ENCODE measurements at regions not wholly inside any gene's neighbourhood (a gene's known extent, or its start where the extent isn't known, plus 50 kb on each side); places are given as distances from the start of the nearest gene placed in this dataset.
"Not testable (repeated sequence)": the region's sequence is repeated elsewhere in the genome, so short reads cannot be mapped to it uniquely, and the experiment has no call there.

- no peak for DNase-seq (ENCODE audit: low read depth)
These were observed 537.8 kb upstream of the BRINP1 start for GRCh38 chr9:119907056-119907455.

GRCh38 chr9:119905724-119906123, 536.5 kb upstream of the BRINP1 start:
- DNase-seq (ENCODE audit: low read depth) = no peak

- no peak for DNase-seq (ENCODE audit: low read depth)
These were observed 534.6 kb upstream of the BRINP1 start for GRCh38 chr9:119903851-119904250.

GRCh38 chr9:119902611-119903010, 533.4 kb upstream of the BRINP1 start:
- no peak for DNase-seq (ENCODE audit: low read depth)

GRCh38 chr9:119898316-119898715, 529.1 kb upstream of the BRINP1 start:
- no peak for DNase-seq (ENCODE audit: low read depth)

- no peak for DNase-seq (ENCODE audit: low read depth)
These were observed 515.2 kb upstream of the BRINP1 start for GRCh38 chr9:119884438-119884837.

GRCh38 chr9:119881898-119882297, 512.7 kb upstream of the BRINP1 start:
- no peak for DNase-seq (ENCODE audit: low read depth)

- no peak for DNase-seq (ENCODE audit: low read depth)
These were observed 511.1 kb upstream of the BRINP1 start for GRCh38 chr9:119880361-119880760.

- DNase-seq (ENCODE audit: low read depth) = no peak
These were observed 508.1 kb upstream of the BRINP1 start for GRCh38 chr9:119877306-119877705.

GRCh38 chr9:119873877-119874276, 504.6 kb upstream of the BRINP1 start:
- no peak for DNase-seq (ENCODE audit: low read depth)

- DNase-seq (ENCODE audit: low read depth) = not testable (repeated sequence)
These were observed 501.0 kb upstream of the BRINP1 start for GRCh38 chr9:119870251-119870650.

- DNase-seq (ENCODE audit: low read depth) = no peak
These were observed 499.5 kb upstream of the BRINP1 start for GRCh38 chr9:119868694-119869093.

- no peak for DNase-seq (ENCODE audit: low read depth)
These were observed 492.6 kb upstream of the BRINP1 start for GRCh38 chr9:119861842-119862241.

- DNase-seq (ENCODE audit: low read depth) = no peak
These were observed 489.9 kb upstream of the BRINP1 start for GRCh38 chr9:119859128-119859527.

- no peak for DNase-seq (ENCODE audit: low read depth)
These were observed 483.9 kb upstream of the BRINP1 start for GRCh38 chr9:119853126-119853525.

- DNase-seq (ENCODE audit: low read depth) = no peak
These were observed 483.2 kb upstream of the BRINP1 start for GRCh38 chr9:119852390-119852789.

GRCh38 chr9:119844431-119844830, 475.2 kb upstream of the BRINP1 start:
- DNase-seq (ENCODE audit: low read depth) = no peak

GRCh38 chr9:119841016-119841415, 471.8 kb upstream of the BRINP1 start:
- DNase-seq (ENCODE audit: low read depth) = no peak

GRCh38 chr9:119839888-119840287, 470.7 kb upstream of the BRINP1 start:
- no peak for DNase-seq (ENCODE audit: low read depth)

- DNase-seq (ENCODE audit: low read depth) = no peak
These were observed 469.0 kb upstream of the BRINP1 start for GRCh38 chr9:119838210-119838609.

GRCh38 chr9:119836036-119836435, 466.8 kb upstream of the BRINP1 start:
- DNase-seq (ENCODE audit: low read depth) = no peak

GRCh38 chr9:119834064-119834620, 464.9 kb upstream of the BRINP1 start:
- no peak for DNase-seq (ENCODE audit: low read depth)

GRCh38 chr9:119831309-119831708, 462.1 kb upstream of the BRINP1 start:
- no peak for DNase-seq (ENCODE audit: low read depth)

GRCh38 chr9:119829748-119830147, 460.5 kb upstream of the BRINP1 start:
- no peak for DNase-seq (ENCODE audit: low read depth)

- no peak for DNase-seq (ENCODE audit: low read depth)
These were observed 460.0 kb upstream of the BRINP1 start for GRCh38 chr9:119829186-119829585.

Measured in fibroblast of the conjunctiva (primary cell).